DOHH2 (cell line): ENCODE measurements at regions not wholly inside any gene's neighbourhood (a gene's known extent, or its start where the extent isn't known, plus 50 kb on each side); places are given as distances from the start of the nearest gene placed in this dataset.

ENCODE experiments used
- H3F3A ChIP-seq: fragments of 200-600 bp; sonication (generic), shearing (Covaris generic); 2 replicates; pipeline ENCODE4 v1.6.0; 2016; ENCODE audit warnings: antibody characterized with exemption, mild to moderate bottlenecking; ENCODE audit not compliant: control insufficient read depth, insufficient read depth
- H3K27ac ChIP-seq: fragments of 200-600 bp; sonication (generic); 2 replicates; pipeline ENCODE4 v1.5.1; 2014; ENCODE audit warnings: low read depth, mild to moderate bottlenecking, low read length, moderate library complexity
- H3K27me3 ChIP-seq: fragments of 200-600 bp; sonication (generic); 2 replicates; pipeline ENCODE4 v1.6.1; 2014; ENCODE audit warnings: mild to moderate bottlenecking, low read length, mixed read lengths; ENCODE audit not compliant: control insufficient read depth
- H3K36me3 ChIP-seq: fragments of 200-600 bp; sonication (generic); 2 replicates; pipeline ENCODE4 v1.6.1; 2014; ENCODE audit warnings: mild to moderate bottlenecking, low read length, moderate library complexity, mixed read lengths; ENCODE audit not compliant: control insufficient read depth
- H3K4me1 ChIP-seq: fragments of 200-600 bp; sonication (generic); 2 replicates; pipeline ENCODE4 v1.6.1; 2014; ENCODE audit warnings: mild to moderate bottlenecking, low read length, mixed read lengths; ENCODE audit not compliant: control insufficient read depth
- H3K4me2 ChIP-seq: fragments of 200-600 bp; sonication (generic); 2 replicates; pipeline ENCODE4 v1.6.0; 2014; ENCODE audit warnings: mild to moderate bottlenecking, low read length, moderate library complexity
- H3K4me3 ChIP-seq: fragments of 200-600 bp; sonication (generic); 2 replicates; pipeline ENCODE4 v1.5.1; 2014; ENCODE audit warnings: mild to moderate bottlenecking, low read length, mixed read lengths
- H3K79me2 ChIP-seq: fragments of 200-600 bp; sonication (generic); 2 replicates; pipeline ENCODE4 v1.6.1; 2014; ENCODE audit warnings: mild to moderate bottlenecking, low read length, mixed read lengths; ENCODE audit not compliant: control insufficient read depth
- H3K9me2 ChIP-seq: fragments of 200-600 bp; sonication (generic); replicated peaks from 2 replicates; pipeline ENCODE4 v1.6.1; 2014; ENCODE audit warnings: mild to moderate bottlenecking, low read length, mixed read lengths; ENCODE audit not compliant: control insufficient read depth
- H3K9me3 ChIP-seq: fragments of 200-600 bp; sonication (generic); 2 replicates; pipeline ENCODE4 v1.6.1; 2014; ENCODE audit warnings: antibody characterized with exemption, low read length, mixed read lengths; ENCODE audit not compliant: control insufficient read depth, insufficient read depth
- H4K20me1 ChIP-seq: fragments of 200-600 bp; sonication (generic); 2 replicates; pipeline ENCODE4 v1.6.0; 2014; ENCODE audit warnings: low read depth, mild to moderate bottlenecking, antibody characterized with exemption, low read length, moderate library complexity; ENCODE audit not compliant: control insufficient read depth, insufficient read depth
- CTCF ChIP-seq: fragments of 200-600 bp; sonication (generic); IDR thresholded peaks from one replicate; pipeline ENCODE4 v1.5.1; 2014; ENCODE audit warnings: antibody characterized with exemption, mild to moderate bottlenecking, low read depth, low read length; ENCODE audit not compliant: poor library complexity, severe bottlenecking
- EZH2phosphoT487 ChIP-seq: fragments of 200-600 bp; sonication (generic); IDR thresholded peaks from 2 replicates; pipeline ENCODE4 v1.6.1; 2017; ENCODE audit warnings: borderline replicate concordance, mild to moderate bottlenecking, antibody characterized with exemption, low read length, moderate library complexity, mixed read lengths

- H3K9me2 ChIP-seq, result no peaks in the 10 kb centered on the region
- no peak overlapping the region for H3K27ac ChIP-seq
- peaks cover 21% of the 10 kb centered on the region for H3K4me1 ChIP-seq
- no peaks in the 10 kb centered on the region for H3K79me2 ChIP-seq
- H3K27me3 ChIP-seq, result no peaks in the 10 kb centered on the region
- no peak for TF ChIP-seq EZH2phosphoT487
- no peak for TF ChIP-seq CTCF
- H3K36me3 ChIP-seq, result no peaks in the 10 kb centered on the region
- no peaks in the 10 kb centered on the region for H3K9me3 ChIP-seq
- no peak overlapping the region for H3K4me3 ChIP-seq
- no peak overlapping the region for H3K4me2 ChIP-seq
- no peaks in the 10 kb centered on the region for H4K20me1 ChIP-seq
- no peaks in the 10 kb centered on the region for H3F3A ChIP-seq
Observed at GRCh38 chr22:27378995-27379394, 422.6 kb downstream of the MN1 start.

DNA sequence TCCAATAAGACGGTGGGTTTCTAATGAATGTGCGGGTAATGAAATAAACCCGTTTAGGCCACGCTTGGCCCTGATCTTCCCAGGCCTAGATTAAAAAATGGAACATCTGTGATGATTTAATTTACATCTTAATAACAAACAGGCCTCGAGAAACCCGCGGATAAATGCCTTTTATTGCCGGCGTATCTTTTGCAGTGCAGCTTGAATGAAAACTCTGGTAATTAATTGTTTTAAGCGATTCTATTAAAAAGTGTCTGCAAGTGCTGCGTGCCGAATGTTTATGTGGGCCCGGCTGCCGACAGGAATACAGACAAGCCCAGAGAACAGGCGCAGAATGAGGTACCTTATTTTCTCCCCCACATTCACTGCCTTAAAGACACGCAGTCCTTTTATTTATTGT, 420.7 kb downstream of the MN1 start:
- peaks cover 21% of the 10 kb centered on the region for H3K4me1 ChIP-seq
- no peak overlapping the region for H3K4me3 ChIP-seq
- H3K27ac ChIP-seq, result no peak overlapping the region
- H3F3A ChIP-seq, result no peaks in the 10 kb centered on the region
- no peaks in the 10 kb centered on the region for H3K79me2 ChIP-seq
- H3K27me3 ChIP-seq, result no peaks in the 10 kb centered on the region
- H4K20me1 ChIP-seq, result no peaks in the 10 kb centered on the region
- TF ChIP-seq EZH2phosphoT487, result no peak
- no peak for TF ChIP-seq CTCF
- no peaks in the 10 kb centered on the region for H3K36me3 ChIP-seq
- H3K4me2 ChIP-seq, result peak overlapping the region; percentile 50; the same call in 1 of the 2 replicates
- no peaks in the 10 kb centered on the region for H3K9me3 ChIP-seq
- no peaks in the 10 kb centered on the region for H3K9me2 ChIP-seq

DNA sequence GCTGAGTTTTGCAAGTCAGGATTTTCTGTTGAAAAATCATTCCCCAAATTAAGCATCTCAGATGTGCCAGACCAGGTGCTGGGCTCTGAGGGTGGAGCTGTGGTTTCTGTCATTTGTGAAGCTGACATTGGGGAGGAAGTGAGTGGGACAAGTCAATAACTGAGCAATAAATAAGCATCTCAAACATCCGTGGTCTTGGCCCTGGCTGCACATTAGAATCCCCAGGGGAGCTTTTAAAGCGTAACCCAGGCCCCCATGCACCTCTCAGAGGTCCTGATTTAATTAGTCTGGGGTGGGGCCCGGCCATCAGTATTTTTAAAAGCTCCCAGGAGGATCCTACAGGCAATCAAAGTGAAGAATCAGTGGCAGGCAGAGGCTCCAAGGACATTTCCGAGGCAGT, 420.0 kb downstream of the MN1 start:
- TF ChIP-seq CTCF (no peak), EZH2phosphoT487 (no peak)
- Histone ChIP-seq H3F3A (no peaks in the 10 kb centered on the region), H3K4me1 (peaks cover 21% of the 10 kb centered on the region), H3K9me3 (no peaks in the 10 kb centered on the region), H3K27ac (no peak overlapping the region), H3K4me2 (peak overlapping the region; percentile 50), H3K4me3 (peak overlapping the region; percentile 26), H3K36me3 (no peaks in the 10 kb centered on the region), H3K79me2 (no peaks in the 10 kb centered on the region), H3K27me3 (no peaks in the 10 kb centered on the region; the same call in 1 of the 2 replicates), H4K20me1 (no peaks in the 10 kb centered on the region), H3K9me2 (no peaks in the 10 kb centered on the region)
